Parathyroid adenoma (tissue), 2 donors: ENCODE measurements at regions not wholly inside any gene's neighbourhood (a gene's known extent, or its start where the extent isn't known, plus 50 kb on each side); places are given as distances from the start of the nearest gene placed in this dataset.

ENCODE experiments used
- H2AFZ ChIP-seq: fragments of 300-600 bp; sonication (generic); one replicate; pipeline ENCODE4 v1.7.0; 2017; ENCODE audit warnings: antibody characterized with exemption, mild to moderate bottlenecking
- H3K27ac ChIP-seq: fragments of 300-600 bp; sonication (generic); one replicate; pipeline ENCODE4 v1.7.0; 2017
- H3K27me3 ChIP-seq: fragments of 300-600 bp; sonication (generic); one replicate; pipeline ENCODE4 v1.7.0; 2017; ENCODE audit warnings: low read length; ENCODE audit not compliant: control insufficient read depth, insufficient read depth
- H3K36me3 ChIP-seq: fragments of 300-600 bp; sonication (generic); one replicate; pipeline ENCODE4 v1.7.0; 2017; ENCODE audit warnings: low read length; ENCODE audit not compliant: control insufficient read depth, insufficient read depth
- H3K4me1 ChIP-seq: fragments of 300-600 bp; sonication (generic); one replicate; pipeline ENCODE4 v1.7.0; 2017; ENCODE audit warnings: control low read depth
- H3K4me2 ChIP-seq: fragments of 300-600 bp; sonication (generic); one replicate; pipeline ENCODE4 v1.7.0; 2017; ENCODE audit warnings: low read length
- H3K4me3 ChIP-seq: fragments of 300-600 bp; sonication (generic); one replicate; pipeline ENCODE4 v1.7.0; 2017; ENCODE audit warnings: low read depth, low read length
- H3K79me2 ChIP-seq: fragments of 300-600 bp; sonication (generic); one replicate; pipeline ENCODE4 v1.7.0; 2017; ENCODE audit warnings: control low read depth
- H3K9ac ChIP-seq: fragments of 300-600 bp; sonication (generic); one replicate; pipeline ENCODE4 v1.7.0; 2017; ENCODE audit warnings: mild to moderate bottlenecking
- H3K9me3 ChIP-seq: fragments of 300-600 bp; sonication (generic); one replicate; pipeline ENCODE4 v1.7.0; 2017; ENCODE audit warnings: low read length; ENCODE audit not compliant: control insufficient read depth
- TF ChIP-seq, protein P1 (sequence below): fragments of 300-600 bp; sonication (generic); IDR thresholded peaks from one replicate; pipeline ENCODE4 v1.7.0; 2017; ENCODE audit warnings: antibody characterized with exemption, mild to moderate bottlenecking
- donor health status: primary hyperparathyroidism.

DNA sequence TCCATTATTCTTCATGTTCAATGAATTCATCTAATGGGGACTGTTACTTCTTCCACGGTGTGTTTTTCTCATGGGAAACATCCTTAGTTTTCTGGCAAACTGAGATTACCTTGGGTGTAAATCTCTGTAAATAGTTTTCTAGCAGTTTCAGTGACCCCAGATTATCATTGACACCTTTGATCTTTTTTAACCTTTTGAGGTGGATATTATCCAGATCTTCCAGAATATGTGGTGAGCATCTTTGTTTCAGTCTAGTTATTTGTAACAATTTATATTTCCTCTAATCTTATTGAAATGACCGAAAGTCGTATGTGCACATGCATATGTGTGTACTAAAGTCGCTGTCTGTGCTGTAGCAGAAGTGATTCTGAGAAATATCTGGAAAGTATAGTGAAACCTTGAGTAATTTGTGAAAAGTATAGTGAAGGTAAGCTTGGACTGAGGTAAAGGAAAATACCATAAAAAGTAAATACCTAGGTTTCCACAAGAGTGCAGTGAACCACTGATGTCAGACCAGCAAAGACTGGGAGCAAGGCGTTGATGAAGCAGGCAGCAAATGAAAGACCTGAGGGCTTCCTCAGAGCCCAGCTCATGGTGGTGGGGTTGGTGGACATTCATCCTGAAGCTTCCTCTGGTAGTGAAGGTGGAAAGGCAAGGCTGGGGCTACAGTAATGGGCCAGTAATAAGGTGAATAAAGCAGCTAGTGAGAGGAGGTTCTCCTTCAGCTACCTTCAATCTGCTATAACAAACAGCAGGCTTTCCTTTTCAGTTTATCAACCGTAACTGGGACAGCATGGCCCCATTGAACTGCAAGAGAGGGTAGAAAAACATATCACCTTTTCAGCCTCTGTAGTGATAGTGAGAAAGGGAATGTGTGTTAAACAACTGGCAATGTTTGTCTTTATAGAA, 480.2 kb upstream of the FBXO33 start:
- Histone ChIP-seq H3K9ac (no peak overlapping the region), H3K36me3 (no peaks in the 10 kb centered on the region), H3K4me3 (no peak overlapping the region), H3K9me3 (no peaks in the 10 kb centered on the region), H3K27ac (no peak overlapping the region), H3K79me2 (no peaks in the 10 kb centered on the region), H3K4me1 (no peaks in the 10 kb centered on the region), H2AFZ (no peak overlapping the region), H3K27me3 (no peaks in the 10 kb centered on the region), H3K4me2 (no peak overlapping the region)
- TF ChIP-seq, protein P1, sequence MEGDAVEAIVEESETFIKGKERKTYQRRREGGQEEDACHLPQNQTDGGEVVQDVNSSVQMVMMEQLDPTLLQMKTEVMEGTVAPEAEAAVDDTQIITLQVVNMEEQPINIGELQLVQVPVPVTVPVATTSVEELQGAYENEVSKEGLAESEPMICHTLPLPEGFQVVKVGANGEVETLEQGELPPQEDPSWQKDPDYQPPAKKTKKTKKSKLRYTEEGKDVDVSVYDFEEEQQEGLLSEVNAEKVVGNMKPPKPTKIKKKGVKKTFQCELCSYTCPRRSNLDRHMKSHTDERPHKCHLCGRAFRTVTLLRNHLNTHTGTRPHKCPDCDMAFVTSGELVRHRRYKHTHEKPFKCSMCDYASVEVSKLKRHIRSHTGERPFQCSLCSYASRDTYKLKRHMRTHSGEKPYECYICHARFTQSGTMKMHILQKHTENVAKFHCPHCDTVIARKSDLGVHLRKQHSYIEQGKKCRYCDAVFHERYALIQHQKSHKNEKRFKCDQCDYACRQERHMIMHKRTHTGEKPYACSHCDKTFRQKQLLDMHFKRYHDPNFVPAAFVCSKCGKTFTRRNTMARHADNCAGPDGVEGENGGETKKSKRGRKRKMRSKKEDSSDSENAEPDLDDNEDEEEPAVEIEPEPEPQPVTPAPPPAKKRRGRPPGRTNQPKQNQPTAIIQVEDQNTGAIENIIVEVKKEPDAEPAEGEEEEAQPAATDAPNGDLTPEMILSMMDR, result no peak

DNA sequence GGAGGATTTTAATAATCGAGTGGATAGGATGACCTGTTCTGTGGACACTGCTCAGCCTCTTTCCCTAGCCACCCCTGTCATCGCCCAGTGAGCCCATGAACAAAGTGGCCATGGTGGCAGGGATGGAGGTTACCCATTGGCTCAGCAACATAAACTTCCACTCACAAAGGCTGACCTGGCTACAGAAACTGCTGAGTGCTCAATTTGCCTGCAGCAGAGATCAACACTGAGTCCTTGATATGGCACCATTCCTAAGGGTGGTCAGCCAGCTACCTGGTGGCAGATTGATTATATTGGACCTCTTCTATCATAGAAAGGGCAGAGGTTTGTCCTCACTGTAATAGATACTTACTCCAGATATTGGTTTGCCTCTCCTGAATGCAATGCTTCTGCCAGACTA, 465.4 kb upstream of the FBXO33 start:
- Histone ChIP-seq H2AFZ (no peak overlapping the region), H3K27ac (no peak overlapping the region), H3K4me2 (no peak overlapping the region), H3K36me3 (no peaks in the 10 kb centered on the region), H3K27me3 (no peaks in the 10 kb centered on the region), H3K9me3 (no peaks in the 10 kb centered on the region), H3K4me1 (no peaks in the 10 kb centered on the region), H3K79me2 (no peaks in the 10 kb centered on the region), H3K9ac (no peak overlapping the region), H3K4me3 (no peak overlapping the region)
- TF ChIP-seq, protein P1, result no peak

DNA sequence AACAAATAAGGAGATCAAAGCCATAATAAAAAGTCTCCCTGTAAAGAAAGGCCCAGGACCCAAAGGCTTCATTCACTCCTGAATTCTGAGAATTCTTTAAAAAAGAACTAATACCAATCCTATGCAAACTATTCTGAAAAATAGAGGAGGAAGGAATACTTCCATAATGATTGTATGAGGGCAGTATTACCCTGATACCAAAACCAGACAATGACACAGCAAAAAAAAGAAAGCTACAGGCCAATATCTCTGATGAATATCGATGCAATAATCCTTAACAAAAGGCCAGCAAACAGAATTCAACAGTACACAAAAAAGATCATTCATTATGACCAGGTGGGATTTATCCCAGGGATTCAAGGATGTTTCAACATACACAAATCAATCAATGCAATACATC, 457.8 kb upstream of the FBXO33 start:
- Histone ChIP-seq H2AFZ (no peak overlapping the region), H3K4me2 (no peak overlapping the region), H3K9ac (no peak overlapping the region), H3K27me3 (no peaks in the 10 kb centered on the region), H3K9me3 (no peaks in the 10 kb centered on the region), H3K27ac (no peak overlapping the region), H3K4me1 (no peaks in the 10 kb centered on the region), H3K4me3 (no peak overlapping the region), H3K36me3 (no peaks in the 10 kb centered on the region), H3K79me2 (no peaks in the 10 kb centered on the region)
- TF ChIP-seq, protein P1, result no peak

DNA sequence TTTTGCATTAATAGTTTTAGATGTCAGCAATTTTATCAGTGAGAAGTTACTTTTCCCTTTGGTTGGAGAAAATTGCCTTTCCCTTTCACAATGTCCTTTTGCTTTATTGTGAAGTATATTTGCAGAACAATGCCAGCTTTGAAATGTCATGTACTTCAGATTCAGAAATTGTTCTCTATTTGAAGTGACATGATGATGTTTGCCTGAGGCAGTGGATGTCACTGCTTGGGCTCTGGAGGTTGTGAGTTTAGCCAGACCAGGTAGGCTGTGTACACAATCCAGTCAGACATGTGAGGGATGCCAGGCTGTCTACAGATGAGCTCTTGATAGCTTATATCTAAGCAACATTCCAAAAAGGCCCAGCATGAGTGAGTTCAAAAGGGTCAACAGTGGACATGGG, 451.9 kb upstream of the FBXO33 start:
- no peaks in the 10 kb centered on the region for H3K27me3 ChIP-seq
- H3K4me1 ChIP-seq, result no peaks in the 10 kb centered on the region
- no peak overlapping the region for H3K4me2 ChIP-seq
- no peak overlapping the region for H2AFZ ChIP-seq
- H3K27ac ChIP-seq, result no peak overlapping the region
- TF ChIP-seq, protein P1, result no peak
- no peaks in the 10 kb centered on the region for H3K9me3 ChIP-seq
- no peak overlapping the region for H3K4me3 ChIP-seq
- H3K9ac ChIP-seq, result no peak overlapping the region
- H3K36me3 ChIP-seq, result no peaks in the 10 kb centered on the region
- H3K79me2 ChIP-seq, result no peaks in the 10 kb centered on the region

DNA sequence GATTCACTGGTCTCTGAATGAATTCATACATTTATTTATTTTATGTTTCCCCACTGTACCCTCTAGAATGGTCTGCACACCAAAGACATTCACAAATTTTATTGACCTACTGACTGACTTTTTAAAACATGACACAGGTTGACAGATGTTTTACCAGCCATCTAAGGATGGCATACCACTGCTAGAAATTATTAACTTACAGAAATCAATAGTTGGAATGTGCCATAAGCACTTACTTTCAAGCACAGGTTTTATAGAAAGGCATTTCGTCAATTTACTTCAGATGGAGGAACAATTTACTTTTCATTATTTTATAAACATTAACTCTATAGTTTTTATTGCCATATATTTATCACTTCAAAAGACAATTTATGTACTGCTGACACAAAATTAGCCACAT, 448.7 kb upstream of the FBXO33 start:
- H3K9ac ChIP-seq, result no peak overlapping the region
- H3K4me2 ChIP-seq, result no peak overlapping the region
- H3K79me2 ChIP-seq, result no peaks in the 10 kb centered on the region
- H3K4me3 ChIP-seq, result no peak overlapping the region
- H3K9me3 ChIP-seq, result no peaks in the 10 kb centered on the region
- no peaks in the 10 kb centered on the region for H3K36me3 ChIP-seq
- no peak overlapping the region for H3K27ac ChIP-seq
- H3K4me1 ChIP-seq, result no peaks in the 10 kb centered on the region
- H3K27me3 ChIP-seq, result no peaks in the 10 kb centered on the region
- TF ChIP-seq, protein P1, result no peak
- H2AFZ ChIP-seq, result no peak overlapping the region
